B cell (primary cell): ENCODE measurements at regions not wholly inside any gene's neighbourhood (a gene's known extent, or its start where the extent isn't known, plus 50 kb on each side); places are given as distances from the start of the nearest gene placed in this dataset.

Experiments used
- EZH2 ChIP-seq: IDR thresholded peaks from 2 replicates; pipeline ENCODE4 v1.6.1; 2012; ENCODE audit warnings: borderline replicate concordance, low read depth, mild to moderate bottlenecking, moderate library complexity, low read length; ENCODE audit not compliant: insufficient read depth, poor library complexity, severe bottlenecking
- TF ChIP-seq, protein P1 (sequence below): fragments of 200-600 bp; IDR thresholded peaks from one replicate; pipeline ENCODE4 v1.8.0; 2022; ENCODE audit warnings: antibody characterized with exemption, mild to moderate bottlenecking

- TF ChIP-seq, protein P1, sequence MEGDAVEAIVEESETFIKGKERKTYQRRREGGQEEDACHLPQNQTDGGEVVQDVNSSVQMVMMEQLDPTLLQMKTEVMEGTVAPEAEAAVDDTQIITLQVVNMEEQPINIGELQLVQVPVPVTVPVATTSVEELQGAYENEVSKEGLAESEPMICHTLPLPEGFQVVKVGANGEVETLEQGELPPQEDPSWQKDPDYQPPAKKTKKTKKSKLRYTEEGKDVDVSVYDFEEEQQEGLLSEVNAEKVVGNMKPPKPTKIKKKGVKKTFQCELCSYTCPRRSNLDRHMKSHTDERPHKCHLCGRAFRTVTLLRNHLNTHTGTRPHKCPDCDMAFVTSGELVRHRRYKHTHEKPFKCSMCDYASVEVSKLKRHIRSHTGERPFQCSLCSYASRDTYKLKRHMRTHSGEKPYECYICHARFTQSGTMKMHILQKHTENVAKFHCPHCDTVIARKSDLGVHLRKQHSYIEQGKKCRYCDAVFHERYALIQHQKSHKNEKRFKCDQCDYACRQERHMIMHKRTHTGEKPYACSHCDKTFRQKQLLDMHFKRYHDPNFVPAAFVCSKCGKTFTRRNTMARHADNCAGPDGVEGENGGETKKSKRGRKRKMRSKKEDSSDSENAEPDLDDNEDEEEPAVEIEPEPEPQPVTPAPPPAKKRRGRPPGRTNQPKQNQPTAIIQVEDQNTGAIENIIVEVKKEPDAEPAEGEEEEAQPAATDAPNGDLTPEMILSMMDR = no peak
- no peak for TF ChIP-seq EZH2
Observed at GRCh38 chr13:19085876-19086275, 95.7 kb downstream of the TUBA3C start.
